T-helper 1 cell treated with Interleukin-12 subunit alpha and Interleukin-12 subunit beta and Interleukin-4 antibody, amounts not matched to agents 30 μg/mL and 1 μg/mL, for 36 hours (primary cell): ENCODE measurements at regions not wholly inside any gene's neighbourhood (a gene's known extent, or its start where the extent isn't known, plus 50 kb on each side); places are given as distances from the start of the nearest gene placed in this dataset.

Source experiments
- H3K27ac Mint-ChIP-seq: one replicate; pipeline ENCODE4 v1.8.0; 2021; ENCODE audit warnings: mild to moderate bottlenecking, mixed read lengths
- H3K27me3 Mint-ChIP-seq: one replicate; pipeline ENCODE4 v1.8.0; 2021; ENCODE audit warnings: low read depth, mixed read lengths
- H3K36me3 Mint-ChIP-seq: one replicate; pipeline ENCODE4 v1.8.0; 2021; ENCODE audit warnings: low read depth, mixed read lengths
- H3K4me1 Mint-ChIP-seq: one replicate; pipeline ENCODE4 v1.8.0; 2021; ENCODE audit warnings: low read depth, mixed read lengths
- H3K4me3 Mint-ChIP-seq: one replicate; pipeline ENCODE4 v1.8.0; 2021; ENCODE audit warnings: mild to moderate bottlenecking, moderate library complexity, mixed read lengths
- H3K9me3 Mint-ChIP-seq: one replicate; pipeline ENCODE4 v1.8.0; 2021; ENCODE audit warnings: mixed read lengths

DNA sequence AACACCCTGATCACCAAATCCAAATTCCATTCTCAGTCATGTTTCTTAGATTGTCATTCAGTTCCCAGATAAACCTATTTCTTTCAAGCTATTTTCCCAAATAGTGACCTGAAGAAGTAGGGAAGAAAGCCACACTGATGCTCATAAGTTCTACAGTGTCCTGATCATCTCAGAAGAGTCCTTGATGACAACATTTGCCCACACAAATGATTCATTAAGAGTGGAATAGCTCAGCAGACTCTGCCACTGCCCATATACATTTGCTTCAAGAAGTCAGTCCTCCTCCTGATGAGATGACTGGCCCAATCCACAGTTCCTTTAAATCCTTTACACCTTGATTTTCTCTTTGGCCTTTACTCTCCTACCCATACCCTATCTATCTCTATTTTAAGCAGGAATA, 283.7 kb upstream of the NR4A3 start:
- H3K9me3 Mint-ChIP-seq, result no peaks in the 10 kb centered on the region
- H3K4me1 Mint-ChIP-seq, result no peaks in the 10 kb centered on the region
- H3K27me3 Mint-ChIP-seq, result peaks cover 22% of the 10 kb centered on the region
- no peak overlapping the region for H3K4me3 Mint-ChIP-seq
- no peaks in the 10 kb centered on the region for H3K36me3 Mint-ChIP-seq
- H3K27ac Mint-ChIP-seq, result no peak overlapping the region

DNA sequence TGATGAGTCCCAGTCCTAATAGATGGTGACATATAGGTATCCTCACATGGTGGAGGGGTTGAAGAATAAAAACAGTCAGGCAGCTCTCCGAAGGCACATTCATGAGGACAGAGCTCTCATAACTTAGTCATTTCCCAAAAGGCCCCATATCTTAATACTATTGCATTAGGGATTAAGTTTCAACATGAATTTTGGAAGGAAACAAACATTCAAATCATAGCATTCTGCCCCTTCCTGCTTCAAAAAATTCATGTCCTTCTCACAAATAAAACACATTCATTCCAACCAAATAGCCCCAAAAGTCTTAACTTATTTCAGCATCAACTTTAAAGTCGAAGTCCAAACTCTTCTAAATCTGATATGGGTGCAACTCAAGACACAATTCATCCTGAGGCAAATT, 277.2 kb upstream of the NR4A3 start:
- H3K27me3 Mint-ChIP-seq, result peaks cover 19% of the 10 kb centered on the region
- H3K36me3 Mint-ChIP-seq, result no peaks in the 10 kb centered on the region
- H3K4me3 Mint-ChIP-seq, result no peak overlapping the region
- H3K4me1 Mint-ChIP-seq, result no peaks in the 10 kb centered on the region
- H3K27ac Mint-ChIP-seq, result no peak overlapping the region
- no peaks in the 10 kb centered on the region for H3K9me3 Mint-ChIP-seq

GRCh38 chr9:99549441-99549840, 272.2 kb upstream of the NR4A3 start:
- Mint-ChIP-seq H3K4me1 (no peaks in the 10 kb centered on the region), H3K27ac (no peak overlapping the region), H3K36me3 (no peaks in the 10 kb centered on the region), H3K27me3 (peaks cover 25% of the 10 kb centered on the region), H3K4me3 (no peak overlapping the region), H3K9me3 (peaks cover 5% of the 10 kb centered on the region)

DNA sequence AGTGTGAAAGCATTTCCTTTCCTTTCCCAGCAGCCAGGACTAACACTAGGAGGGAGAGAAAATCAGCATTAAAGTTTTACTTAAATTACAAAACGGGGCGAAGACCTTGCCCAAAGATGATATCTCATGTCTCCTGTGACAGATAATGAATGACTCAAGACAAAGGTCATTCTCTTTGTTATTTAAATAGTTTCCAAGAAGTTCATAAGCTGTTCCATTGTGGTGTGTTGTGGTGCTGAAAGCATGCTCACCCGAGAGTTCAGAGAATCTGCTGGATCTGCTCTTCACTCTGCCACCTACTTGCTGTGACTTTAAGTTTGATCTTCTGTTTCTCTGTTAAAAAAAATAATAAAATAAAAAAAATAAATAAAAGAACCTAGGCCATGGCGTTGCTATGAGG, 265.9 kb upstream of the NR4A3 start:
- peaks cover 6% of the 10 kb centered on the region for H3K27me3 Mint-ChIP-seq
- no peaks in the 10 kb centered on the region for H3K36me3 Mint-ChIP-seq
- H3K27ac Mint-ChIP-seq, result no peak overlapping the region
- H3K4me1 Mint-ChIP-seq, result no peaks in the 10 kb centered on the region
- H3K9me3 Mint-ChIP-seq, result no peaks in the 10 kb centered on the region
- no peak overlapping the region for H3K4me3 Mint-ChIP-seq

DNA sequence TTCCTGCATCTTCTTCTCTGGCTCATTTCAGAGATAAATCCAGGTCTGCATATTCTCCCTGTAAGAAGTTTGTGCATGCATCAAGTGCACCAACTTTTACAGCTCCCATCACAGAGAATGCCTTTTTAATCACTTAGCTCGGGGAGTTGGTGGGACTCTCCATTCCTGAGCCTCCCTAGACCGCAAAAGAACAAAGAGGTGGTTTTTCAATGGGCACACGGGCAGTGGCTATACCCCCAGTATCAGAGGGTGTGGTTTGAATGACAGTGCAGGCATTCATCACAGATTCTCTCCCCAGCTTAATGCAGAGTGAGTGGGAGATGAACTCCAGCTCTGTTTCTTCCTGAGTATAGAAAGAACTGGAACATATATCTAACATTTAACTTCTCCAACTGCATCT, 264.7 kb upstream of the NR4A3 start:
- no peak overlapping the region for H3K27ac Mint-ChIP-seq
- no peaks in the 10 kb centered on the region for H3K9me3 Mint-ChIP-seq
- peaks cover 6% of the 10 kb centered on the region for H3K27me3 Mint-ChIP-seq
- no peaks in the 10 kb centered on the region for H3K4me1 Mint-ChIP-seq
- H3K4me3 Mint-ChIP-seq, result no peak overlapping the region
- no peaks in the 10 kb centered on the region for H3K36me3 Mint-ChIP-seq

DNA sequence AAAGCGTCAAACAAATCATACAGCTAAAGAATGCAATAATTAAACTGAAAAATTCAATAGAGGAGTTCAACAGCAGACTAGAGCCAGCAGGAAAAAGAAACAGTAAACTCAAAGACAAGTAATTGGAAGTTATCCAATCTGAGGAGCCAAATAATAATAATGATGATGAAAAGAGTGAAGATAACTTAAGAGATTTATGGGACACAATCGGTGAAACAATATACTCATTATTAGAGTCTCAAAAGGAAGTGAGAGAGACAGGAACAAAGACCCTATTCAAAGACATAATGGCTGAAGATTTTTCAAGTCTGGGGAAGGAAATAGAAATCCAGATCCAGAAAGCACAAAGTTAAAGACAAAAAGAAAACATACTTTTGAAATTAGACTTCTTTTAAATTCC, 263.9 kb upstream of the NR4A3 start:
- Mint-ChIP-seq H3K27me3 (peaks cover 6% of the 10 kb centered on the region), H3K27ac (no peak overlapping the region), H3K9me3 (no peaks in the 10 kb centered on the region), H3K4me3 (no peak overlapping the region), H3K36me3 (no peaks in the 10 kb centered on the region), H3K4me1 (no peaks in the 10 kb centered on the region)

- no peaks in the 10 kb centered on the region for H3K36me3 Mint-ChIP-seq
- H3K4me3 Mint-ChIP-seq, result no peak overlapping the region
- no peaks in the 10 kb centered on the region for H3K4me1 Mint-ChIP-seq
- no peak overlapping the region for H3K27ac Mint-ChIP-seq
- H3K9me3 Mint-ChIP-seq, result no peaks in the 10 kb centered on the region
- peaks cover 11% of the 10 kb centered on the region for H3K27me3 Mint-ChIP-seq
These were observed 261.9 kb upstream of the NR4A3 start for GRCh38 chr9:99559776-99560175.

- no peaks in the 10 kb centered on the region for H3K9me3 Mint-ChIP-seq
- no peak overlapping the region for H3K4me3 Mint-ChIP-seq
- peaks cover 11% of the 10 kb centered on the region for H3K27me3 Mint-ChIP-seq
- no peak overlapping the region for H3K27ac Mint-ChIP-seq
- no peaks in the 10 kb centered on the region for H3K4me1 Mint-ChIP-seq
- H3K36me3 Mint-ChIP-seq, result no peaks in the 10 kb centered on the region
These were observed 261.1 kb upstream of the NR4A3 start for GRCh38 chr9:99560561-99560960.

GRCh38 chr9:99561509-99561917, 260.2 kb upstream of the NR4A3 start:
- Mint-ChIP-seq H3K27me3 (peaks cover 16% of the 10 kb centered on the region), H3K4me1 (no peaks in the 10 kb centered on the region), H3K9me3 (no peaks in the 10 kb centered on the region), H3K36me3 (no peaks in the 10 kb centered on the region), H3K4me3 (no peak overlapping the region), H3K27ac (no peak overlapping the region)

DNA sequence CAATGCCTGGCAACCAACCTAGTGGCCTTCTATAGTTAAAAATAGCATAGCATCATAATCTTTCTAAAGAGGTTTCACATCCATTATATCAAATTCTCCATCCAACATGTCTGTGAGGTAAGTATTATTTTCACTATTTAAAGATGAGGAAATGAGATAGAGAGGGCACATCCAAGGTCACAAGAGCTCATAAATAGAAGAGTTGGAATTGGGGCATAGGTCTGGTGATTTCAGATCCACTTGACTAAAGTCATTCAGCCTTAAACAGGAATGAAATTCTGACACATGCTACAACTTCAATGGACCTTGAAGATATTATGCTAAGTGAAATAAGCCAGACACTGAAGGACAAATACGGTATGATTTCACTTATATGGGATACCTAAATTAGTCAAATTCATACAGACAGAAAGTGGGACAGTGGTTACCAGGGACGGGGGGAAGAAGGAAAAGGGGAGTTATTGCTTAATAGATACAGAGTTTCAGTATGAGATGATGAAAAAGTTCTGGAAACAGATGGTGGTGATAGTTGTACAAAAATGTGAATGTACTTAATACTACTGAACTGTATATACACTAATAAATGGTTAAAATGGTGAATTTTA, 259.6 kb upstream of the NR4A3 start:
- no peaks in the 10 kb centered on the region for H3K36me3 Mint-ChIP-seq
- no peak overlapping the region for H3K4me3 Mint-ChIP-seq
- H3K9me3 Mint-ChIP-seq, result no peaks in the 10 kb centered on the region
- peaks cover 18% of the 10 kb centered on the region for H3K27me3 Mint-ChIP-seq
- H3K27ac Mint-ChIP-seq, result no peak overlapping the region
- H3K4me1 Mint-ChIP-seq, result no peaks in the 10 kb centered on the region

- Mint-ChIP-seq H3K4me3 (no peak overlapping the region), H3K27ac (no peak overlapping the region), H3K9me3 (no peaks in the 10 kb centered on the region), H3K27me3 (peaks cover 15% of the 10 kb centered on the region), H3K4me1 (no peaks in the 10 kb centered on the region), H3K36me3 (no peaks in the 10 kb centered on the region)
These were observed 258.3 kb upstream of the NR4A3 start for GRCh38 chr9:99563364-99563763.

DNA sequence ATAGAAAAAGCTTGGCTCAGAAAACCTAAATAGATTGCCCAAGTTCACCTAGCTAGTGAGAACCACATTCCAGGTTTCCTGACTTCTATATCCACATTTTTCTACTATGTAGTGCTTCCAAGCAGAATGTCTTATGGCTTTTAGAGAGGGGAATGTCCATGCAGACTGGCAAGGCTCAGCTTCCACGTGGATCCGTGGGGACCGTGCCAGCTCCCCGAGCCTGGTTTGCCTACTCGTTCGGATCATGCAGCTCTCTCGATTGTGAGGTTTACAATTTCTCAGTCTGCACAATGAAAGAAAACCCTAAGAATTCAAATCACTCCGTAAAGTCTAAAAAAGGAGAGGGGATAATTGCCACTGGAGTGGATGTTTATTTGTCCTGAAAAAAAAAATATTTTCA, 256.5 kb upstream of the NR4A3 start:
- Mint-ChIP-seq H3K27ac (no peak overlapping the region), H3K27me3 (peaks cover 15% of the 10 kb centered on the region), H3K36me3 (no peaks in the 10 kb centered on the region)

DNA sequence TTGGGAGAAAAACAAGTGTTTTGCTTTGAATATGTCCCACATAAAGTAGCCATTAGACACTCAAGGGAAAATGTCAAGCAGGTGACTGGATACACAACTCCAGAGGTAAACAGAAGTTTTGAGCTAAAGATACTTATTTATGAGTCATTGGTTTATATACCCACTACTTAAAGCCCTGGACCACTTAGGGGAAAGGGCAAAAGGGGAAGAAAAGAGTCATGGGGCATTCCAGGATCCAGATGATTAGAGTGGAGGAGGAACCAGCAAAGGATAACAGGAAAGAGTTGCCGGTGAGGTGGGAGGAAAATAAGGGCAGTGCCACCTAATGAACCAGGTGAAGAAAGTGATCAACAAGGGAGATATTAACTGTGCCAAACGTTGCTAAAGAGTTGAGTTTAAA, 254.2 kb upstream of the NR4A3 start:
- H3K4me3 Mint-ChIP-seq, result no peak overlapping the region
- no peaks in the 10 kb centered on the region for H3K36me3 Mint-ChIP-seq
- H3K27me3 Mint-ChIP-seq, result peaks cover 15% of the 10 kb centered on the region
- H3K4me1 Mint-ChIP-seq, result no peaks in the 10 kb centered on the region
- H3K9me3 Mint-ChIP-seq, result no peaks in the 10 kb centered on the region
- no peak overlapping the region for H3K27ac Mint-ChIP-seq

More for the DNA sequence above, 256.5 kb upstream of the NR4A3 start:
- no peaks in the 10 kb centered on the region for H3K9me3 Mint-ChIP-seq
- no peaks in the 10 kb centered on the region for H3K4me1 Mint-ChIP-seq
- no peak overlapping the region for H3K4me3 Mint-ChIP-seq

- Mint-ChIP-seq H3K4me3 (no peak overlapping the region), H3K9me3 (no peaks in the 10 kb centered on the region), H3K27ac (no peak overlapping the region), H3K36me3 (no peaks in the 10 kb centered on the region), H3K27me3 (peaks cover 10% of the 10 kb centered on the region), H3K4me1 (no peaks in the 10 kb centered on the region)
These were observed 251.8 kb upstream of the NR4A3 start for GRCh38 chr9:99569840-99570239.

DNA sequence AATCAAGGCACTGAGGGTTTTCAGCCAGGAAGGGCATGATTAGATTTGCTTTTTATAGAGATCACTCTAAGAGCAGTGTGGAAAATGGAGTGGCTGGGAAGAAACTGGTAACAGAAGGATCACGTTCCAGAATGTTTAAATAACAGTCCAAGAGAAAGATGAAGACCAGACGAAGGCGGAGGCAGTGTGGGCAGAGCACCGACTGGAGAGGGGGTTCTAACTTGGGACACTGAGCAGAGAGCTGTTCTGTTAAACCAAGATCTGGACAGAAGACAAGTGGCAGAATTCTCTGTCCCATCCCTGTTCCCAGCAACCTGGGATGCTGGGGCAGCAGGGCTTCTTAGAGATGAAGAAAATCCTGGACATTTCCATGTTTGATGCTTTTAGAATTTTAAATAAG, 249.1 kb upstream of the NR4A3 start:
- H3K9me3 Mint-ChIP-seq, result no peaks in the 10 kb centered on the region
- no peak overlapping the region for H3K4me3 Mint-ChIP-seq
- H3K27me3 Mint-ChIP-seq, result peaks cover under 1% of the 10 kb centered on the region
- no peaks in the 10 kb centered on the region for H3K36me3 Mint-ChIP-seq
- no peaks in the 10 kb centered on the region for H3K4me1 Mint-ChIP-seq
- H3K27ac Mint-ChIP-seq, result no peak overlapping the region

DNA sequence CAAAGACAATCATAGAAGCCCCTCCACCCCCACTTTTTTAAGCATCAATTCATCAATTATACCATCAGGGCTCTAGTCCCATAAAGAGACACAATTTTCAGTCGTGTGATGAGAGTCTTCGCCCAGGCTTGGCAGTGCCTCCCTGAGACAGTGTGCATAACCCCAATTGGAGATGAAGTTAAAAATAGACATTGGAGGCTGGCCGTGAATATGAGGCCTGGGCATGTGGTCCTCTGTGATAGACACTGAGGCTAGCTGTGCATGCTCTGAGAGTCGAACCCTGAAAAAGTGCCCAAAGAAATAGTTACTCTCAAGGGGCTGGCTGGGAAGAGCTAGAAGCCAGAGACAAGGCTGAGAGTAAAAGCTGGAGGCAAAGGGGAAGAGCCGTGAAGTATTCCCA, 248.6 kb upstream of the NR4A3 start:
- Mint-ChIP-seq H3K27ac (no peak overlapping the region), H3K4me3 (no peak overlapping the region), H3K36me3 (no peaks in the 10 kb centered on the region), H3K9me3 (no peaks in the 10 kb centered on the region), H3K4me1 (no peaks in the 10 kb centered on the region), H3K27me3 (no peaks in the 10 kb centered on the region)
